HG03432 (cell line): ENCODE measurements at regions not wholly inside any gene's neighbourhood (a gene's known extent, or its start where the extent isn't known, plus 50 kb on each side); places are given as distances from the start of the nearest gene placed in this dataset.
"Not testable (repeated sequence)": the region's sequence is repeated elsewhere in the genome, so short reads cannot be mapped to it uniquely, and the experiment has no call there.

ENCODE experiments used
- ATAC-seq: cut with Tn5 transposase; IDR thresholded peaks from one replicate; pipeline ENCODE4 v1.9.1; 2021; ENCODE audit warnings: mild to moderate bottlenecking, moderate library complexity; ENCODE audit not compliant: unreplicated experiment

GRCh38 chr3:8338424-8338823 is 163.2 kb upstream of the LMCD1 start:
- ATAC-seq = no peak

GRCh38 chr3:8341821-8342247 is 159.8 kb upstream of the LMCD1 start:
- ATAC-seq = no peak

GRCh38 chr3:8343058-8343457 is 158.6 kb upstream of the LMCD1 start:
- ATAC-seq = no peak

GRCh38 chr3:8345398-8345797 is 156.2 kb upstream of the LMCD1 start:
- ATAC-seq = no peak

GRCh38 chr3:8348076-8348475 is 153.5 kb upstream of the LMCD1 start:
- ATAC-seq = no peak

- ATAC-seq = no peak
These were observed 149.1 kb upstream of the LMCD1 start for GRCh38 chr3:8352475-8352874.

GRCh38 chr3:8353364-8353763 is 148.3 kb upstream of the LMCD1 start:
- no peak for ATAC-seq

- ATAC-seq = no peak
These were observed 146.3 kb upstream of the LMCD1 start for GRCh38 chr3:8355346-8355745.

- ATAC-seq = not testable (repeated sequence)
These were observed 145.6 kb upstream of the LMCD1 start for GRCh38 chr3:8356066-8356465.

- no peak for ATAC-seq
These were observed 143.8 kb upstream of the LMCD1 start for GRCh38 chr3:8357859-8358258.

- no peak for ATAC-seq
These were observed 142.5 kb upstream of the LMCD1 start for GRCh38 chr3:8359133-8359532.

GRCh38 chr3:8363200-8363599 is 138.4 kb upstream of the LMCD1 start:
- no peak for ATAC-seq

- ATAC-seq = no peak
These were observed 136.1 kb upstream of the LMCD1 start for GRCh38 chr3:8365541-8365940.

- no peak for ATAC-seq
These were observed 135.3 kb upstream of the LMCD1 start for GRCh38 chr3:8366219-8366810.

- ATAC-seq = no peak
These were observed 133.0 kb upstream of the LMCD1 start for GRCh38 chr3:8368598-8368997.

GRCh38 chr3:8369638-8370037 is 132.0 kb upstream of the LMCD1 start:
- no peak for ATAC-seq

- no peak for ATAC-seq
These were observed 130.5 kb upstream of the LMCD1 start for GRCh38 chr3:8371085-8371551.

- no peak for ATAC-seq
These were observed 129.6 kb upstream of the LMCD1 start for GRCh38 chr3:8371960-8372463.

- ATAC-seq = no peak
These were observed 120.5 kb upstream of the LMCD1 start for GRCh38 chr3:8380904-8381704.

- ATAC-seq = no peak
These were observed 115.6 kb upstream of the LMCD1 start for GRCh38 chr3:8385848-8386620.

GRCh38 chr3:8387571-8387970 is 114.1 kb upstream of the LMCD1 start:
- ATAC-seq = no peak
